ENCODE measurements at regions not wholly inside any gene's neighbourhood (a gene's known extent, or its start where the extent isn't known, plus 50 kb on each side); places are given as distances from the start of the nearest gene placed in this dataset.

DNA sequence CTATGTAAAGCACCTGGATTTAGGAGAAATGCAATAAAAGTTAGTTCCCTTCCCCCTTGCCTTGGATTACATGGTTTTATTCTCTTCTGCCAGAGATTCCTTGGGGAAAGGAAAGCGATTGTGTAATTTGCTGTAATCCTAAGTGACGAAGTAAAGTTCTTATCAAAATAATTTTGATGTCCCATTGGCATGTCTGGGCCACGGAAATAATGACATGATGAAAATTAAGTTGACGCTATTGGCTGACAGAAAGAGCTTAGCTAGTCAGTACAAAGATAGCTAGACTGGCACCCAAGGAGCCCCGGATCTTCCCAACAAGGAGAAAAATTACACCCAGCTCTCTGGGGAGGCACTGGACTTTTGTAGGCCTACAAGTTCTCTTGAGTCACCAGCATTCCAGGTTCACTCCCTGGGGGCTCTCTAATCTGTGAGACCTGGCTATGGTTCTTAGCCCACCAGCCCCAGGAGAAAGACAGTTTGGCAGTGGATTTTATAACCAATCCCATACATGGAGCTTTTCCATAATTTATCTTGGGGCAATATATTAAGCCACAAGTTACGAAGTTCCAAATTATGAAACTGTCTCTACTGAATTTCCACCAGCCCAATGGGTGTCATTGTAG lies 59.9 kb downstream of the FOXA2 start:
- TF ChIP-seq, protein P1, sequence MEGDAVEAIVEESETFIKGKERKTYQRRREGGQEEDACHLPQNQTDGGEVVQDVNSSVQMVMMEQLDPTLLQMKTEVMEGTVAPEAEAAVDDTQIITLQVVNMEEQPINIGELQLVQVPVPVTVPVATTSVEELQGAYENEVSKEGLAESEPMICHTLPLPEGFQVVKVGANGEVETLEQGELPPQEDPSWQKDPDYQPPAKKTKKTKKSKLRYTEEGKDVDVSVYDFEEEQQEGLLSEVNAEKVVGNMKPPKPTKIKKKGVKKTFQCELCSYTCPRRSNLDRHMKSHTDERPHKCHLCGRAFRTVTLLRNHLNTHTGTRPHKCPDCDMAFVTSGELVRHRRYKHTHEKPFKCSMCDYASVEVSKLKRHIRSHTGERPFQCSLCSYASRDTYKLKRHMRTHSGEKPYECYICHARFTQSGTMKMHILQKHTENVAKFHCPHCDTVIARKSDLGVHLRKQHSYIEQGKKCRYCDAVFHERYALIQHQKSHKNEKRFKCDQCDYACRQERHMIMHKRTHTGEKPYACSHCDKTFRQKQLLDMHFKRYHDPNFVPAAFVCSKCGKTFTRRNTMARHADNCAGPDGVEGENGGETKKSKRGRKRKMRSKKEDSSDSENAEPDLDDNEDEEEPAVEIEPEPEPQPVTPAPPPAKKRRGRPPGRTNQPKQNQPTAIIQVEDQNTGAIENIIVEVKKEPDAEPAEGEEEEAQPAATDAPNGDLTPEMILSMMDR (IDR thresholded peaks at IDR 0.05): no peak
- TF ChIP-seq POLR2A (IDR thresholded peaks at IDR 0.05): no peak

All from breast epithelium (tissue), 3 donors.